ENCODE measurements at regions not wholly inside any gene's neighbourhood (a gene's known extent, or its start where the extent isn't known, plus 50 kb on each side); places are given as distances from the start of the nearest gene placed in this dataset.
A peak's percentile ranks its signal among the peaks of the same experiment; 100 is the strongest.

DNA sequence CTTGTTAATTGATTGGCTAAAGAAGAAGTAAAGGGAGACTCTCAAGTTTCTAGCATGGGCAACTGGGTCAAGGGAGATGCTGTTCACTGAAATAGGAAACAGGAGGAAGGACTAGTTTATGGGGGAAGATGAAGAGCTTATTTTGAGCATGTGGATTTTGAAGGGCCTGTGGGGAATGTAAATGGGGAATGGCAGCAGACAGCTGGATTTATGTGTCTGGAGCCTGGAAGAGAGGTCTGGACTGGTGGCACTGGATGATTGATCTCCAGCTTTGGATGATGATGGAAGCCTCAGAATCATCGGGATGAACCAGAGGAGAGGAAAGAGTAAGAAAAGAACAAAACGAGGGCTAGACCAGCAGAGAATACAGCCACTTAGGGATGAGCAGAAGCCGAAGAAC, 54.9 kb upstream of the ENAH start:
- DNase-seq (ENCODE audit: low read depth), result no peak

DNA sequence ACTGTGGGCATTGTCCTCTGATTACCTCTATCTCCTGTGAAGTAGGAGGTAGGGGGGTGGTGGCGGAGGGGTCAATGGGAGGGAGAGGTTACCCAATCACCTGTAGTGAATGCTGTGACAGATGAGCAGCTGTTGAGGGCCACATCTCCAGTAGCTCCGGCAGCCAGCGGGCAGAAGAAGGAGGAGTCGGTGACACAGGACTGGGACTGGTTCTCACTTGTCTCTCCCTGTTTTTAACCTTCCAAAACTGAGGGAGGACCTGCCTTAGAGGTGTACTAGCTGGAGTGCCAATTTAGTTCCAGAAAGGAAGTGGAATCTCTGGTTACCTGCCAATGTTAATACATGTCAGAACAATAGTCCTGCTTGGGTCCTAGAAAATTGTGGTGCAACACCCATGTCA, 56.2 kb upstream of the ENAH start:
- no peak for DNase-seq (ENCODE audit: low read depth)

DNA sequence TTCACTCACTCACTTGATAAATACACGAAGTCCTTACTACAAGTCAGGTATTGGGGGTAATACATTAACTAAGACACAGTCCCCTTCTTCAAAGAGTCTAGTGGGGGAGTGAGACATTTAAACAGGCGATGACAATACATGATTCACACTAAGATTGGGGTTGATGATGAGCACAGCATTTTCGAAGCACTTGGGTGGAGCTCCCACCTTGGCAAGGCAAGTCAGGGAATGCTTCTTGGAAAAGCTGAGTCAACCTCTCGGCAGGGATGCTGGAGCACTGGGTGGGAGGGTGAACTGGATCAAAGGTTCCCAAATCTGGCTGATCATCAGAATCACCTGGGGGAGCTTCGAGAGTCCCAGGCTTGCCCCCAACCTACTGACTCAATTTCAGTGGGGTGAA, 57.9 kb upstream of the ENAH start:
- peak; percentile 15 for DNase-seq (ENCODE audit: low read depth)

DNA sequence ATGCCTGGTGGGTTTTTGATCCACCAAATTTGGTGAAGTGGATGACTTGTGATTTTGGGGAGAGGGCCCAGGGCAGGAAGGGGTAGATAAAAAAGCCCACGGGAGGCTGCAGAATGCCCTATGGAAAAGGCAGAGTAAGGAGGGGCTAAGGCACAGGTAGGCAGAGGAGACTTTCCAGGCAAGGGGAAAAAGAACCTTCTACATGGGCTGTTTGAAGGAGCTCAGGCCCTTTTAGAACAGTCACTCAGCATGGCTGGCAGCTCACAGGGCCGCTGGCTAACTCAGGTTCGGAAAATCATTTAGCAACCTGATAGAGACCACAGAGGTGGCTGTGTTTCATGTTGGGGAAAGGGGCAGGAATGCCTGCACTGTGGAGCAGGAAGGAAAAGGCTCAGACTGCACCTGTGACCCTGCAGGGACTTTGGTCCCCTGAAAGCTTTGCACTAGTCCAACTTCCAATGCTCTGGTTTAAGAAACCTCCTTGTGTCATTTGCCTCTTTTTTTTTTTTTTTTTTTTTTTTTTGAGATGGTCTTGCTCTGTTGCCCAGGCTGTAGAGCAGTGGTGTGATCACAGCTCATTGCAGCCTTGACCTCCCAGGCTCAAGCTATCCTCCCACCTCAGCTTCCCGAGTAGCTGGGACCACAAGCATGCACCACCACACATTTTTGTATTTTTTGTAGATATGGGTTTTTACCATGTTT, 58.5 kb upstream of the ENAH start:
- no peak for DNase-seq (ENCODE audit: low read depth)

DNA sequence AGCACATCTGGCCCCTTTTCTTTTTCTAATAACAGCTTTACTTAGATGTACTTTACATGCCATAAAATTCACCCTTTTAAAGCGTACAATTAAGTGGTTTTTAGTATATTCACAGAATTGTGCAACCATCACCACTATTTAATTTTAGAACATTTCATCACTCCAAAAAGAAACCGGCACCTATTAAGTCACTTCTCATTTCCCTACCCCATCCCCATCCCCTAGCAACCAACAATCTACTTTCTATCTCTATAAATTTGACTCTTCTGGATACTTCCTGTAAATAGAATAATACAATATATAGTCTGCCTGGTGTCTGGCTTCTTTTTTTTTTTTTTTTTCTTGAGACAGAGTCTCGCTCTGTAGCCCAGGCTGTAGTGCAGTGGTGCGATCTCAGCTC, 59.5 kb upstream of the ENAH start:
- no peak for DNase-seq (ENCODE audit: low read depth)

DNA sequence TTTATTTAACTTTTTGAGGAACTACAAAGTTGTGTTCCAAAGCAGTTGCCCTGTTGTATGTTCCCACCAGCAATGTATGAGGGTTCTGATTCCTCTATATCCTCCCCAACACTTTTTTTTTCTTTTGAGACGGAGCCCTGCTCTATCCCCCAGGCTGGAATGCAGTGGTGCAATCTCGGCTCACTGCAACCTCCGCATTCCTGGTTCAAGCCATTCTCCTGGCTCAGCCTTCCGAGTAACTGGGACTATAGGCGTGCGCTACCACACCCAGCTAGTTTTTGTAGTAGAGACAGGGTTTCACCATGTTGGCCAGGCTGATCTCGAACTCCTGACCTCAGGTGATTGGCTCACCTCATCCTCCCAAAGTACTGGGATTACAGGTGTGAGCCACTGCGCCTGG, 60.4 kb upstream of the ENAH start:
- no peak for DNase-seq (ENCODE audit: low read depth)

DNA sequence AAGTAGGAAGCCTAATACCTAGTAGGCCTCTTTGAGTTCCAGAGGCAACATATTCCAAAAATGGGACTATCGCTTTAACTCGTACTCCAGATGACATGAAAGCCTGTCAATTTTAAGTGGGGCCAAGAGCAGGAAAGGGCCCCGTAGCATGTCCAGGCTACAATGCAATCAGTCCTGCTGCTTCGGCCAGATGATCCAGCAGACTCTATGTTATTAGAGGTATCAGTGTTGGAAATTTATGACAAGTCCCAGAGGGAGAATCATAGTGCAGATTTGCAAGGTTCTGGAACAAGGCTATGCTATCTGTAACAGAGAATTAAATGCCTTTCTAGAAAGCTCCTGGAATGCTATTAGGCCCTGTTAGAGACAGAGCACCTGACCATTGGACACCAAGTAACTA, 56.7 kb upstream of the SRP9 start:
- DNase-seq (ENCODE audit: low read depth), result no peak

DNA sequence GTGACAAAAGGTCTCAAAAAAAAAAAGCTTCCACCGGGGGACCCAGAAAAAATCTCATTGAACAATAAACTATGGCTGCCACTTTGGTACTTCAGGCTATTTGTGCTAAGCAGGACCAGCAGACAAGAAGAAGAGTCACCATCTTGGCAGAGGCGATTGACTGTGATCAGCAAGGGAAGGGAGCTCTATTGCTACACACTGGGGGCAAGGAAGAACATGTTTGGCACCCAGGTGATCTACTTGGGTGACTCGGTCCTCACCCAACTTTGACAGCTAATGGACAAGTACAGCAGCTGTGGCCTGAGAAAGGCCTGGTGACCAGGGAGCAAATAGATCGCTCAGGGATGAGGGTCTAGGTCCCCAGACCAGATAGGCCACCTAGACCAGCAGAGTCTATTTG, 53.4 kb upstream of the SRP9 start:
- no peak for DNase-seq (ENCODE audit: low read depth)

Data from GM04503 (cell line).